HG03571 (cell line): ENCODE measurements at regions not wholly inside any gene's neighbourhood (a gene's known extent, or its start where the extent isn't known, plus 50 kb on each side); places are given as distances from the start of the nearest gene placed in this dataset.

Experiments
- ATAC-seq: cut with Tn5 transposase; IDR thresholded peaks from one replicate; pipeline ENCODE4 v1.9.1; 2021; ENCODE audit not compliant: unreplicated experiment

DNA sequence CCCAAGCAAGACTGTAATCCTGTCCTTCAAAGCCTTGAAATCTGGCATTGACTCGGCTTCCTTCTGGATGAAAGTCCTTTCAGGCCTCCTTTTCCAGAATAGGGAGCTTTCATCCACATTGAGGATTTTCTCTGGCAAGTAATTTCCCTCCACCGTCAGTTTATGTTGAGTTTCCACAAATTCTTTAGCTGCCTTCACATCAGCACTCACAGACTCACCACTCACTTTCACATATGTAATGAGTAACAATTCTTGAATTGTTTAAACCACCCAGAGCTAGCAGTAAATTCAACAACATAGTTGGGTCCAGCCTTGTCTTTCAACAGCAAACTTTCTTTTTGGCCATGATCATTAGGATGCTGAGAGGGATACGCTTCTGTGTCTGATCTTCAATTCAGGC, 84.3 kb upstream of the PRDM11 start:
- ATAC-seq, result no peak

DNA sequence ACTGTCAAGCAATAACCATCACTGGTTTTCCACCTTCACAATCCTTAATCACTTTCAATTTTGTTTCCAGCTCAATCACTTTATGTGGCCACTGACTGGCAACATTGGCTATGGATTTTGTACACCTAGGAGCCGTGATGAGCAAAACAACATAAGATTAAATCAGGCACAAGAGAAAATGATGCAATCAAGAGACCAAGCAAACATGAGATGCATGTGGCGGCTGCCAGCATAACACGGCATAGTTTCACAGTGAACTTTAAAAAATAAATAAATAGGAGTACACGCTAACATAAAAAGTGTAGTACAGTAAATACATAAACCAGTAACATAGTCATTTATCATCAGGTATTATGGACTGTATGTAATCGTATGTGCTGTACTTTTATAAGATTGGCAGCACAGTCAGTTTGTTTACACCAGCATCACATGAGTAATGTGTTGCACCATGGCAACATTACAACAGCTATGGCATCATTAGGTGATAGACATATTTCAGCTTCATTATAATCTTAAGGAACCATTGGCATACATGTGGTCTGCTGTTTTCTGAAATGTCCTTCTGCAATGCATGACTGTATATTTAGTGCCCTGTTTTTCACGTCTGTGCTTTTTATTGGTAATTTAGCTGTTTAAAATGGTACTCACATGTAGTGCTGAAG, 83.3 kb upstream of the PRDM11 start:
- ATAC-seq, result no peak

DNA sequence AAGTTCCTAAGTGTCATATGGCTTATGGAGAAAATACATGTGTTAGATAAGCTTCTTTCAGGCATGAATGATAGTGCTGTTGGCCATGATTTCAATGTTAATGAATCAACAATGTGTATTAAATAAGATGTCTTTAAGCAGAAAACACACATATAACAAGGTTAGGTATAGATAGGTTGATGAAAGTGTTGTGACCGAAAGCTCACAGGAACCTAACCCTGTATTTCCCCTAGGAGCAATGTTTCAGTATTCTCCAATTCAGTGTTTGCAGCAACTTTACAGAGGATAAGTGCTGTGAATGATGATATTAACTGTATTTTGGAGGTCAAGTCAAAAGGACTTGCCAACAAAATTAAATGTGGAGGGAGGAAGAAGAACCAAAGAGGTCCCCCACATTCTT, 82.8 kb upstream of the PRDM11 start:
- ATAC-seq, result no peak

GRCh38 chr11:45067966-45068365, 78.5 kb upstream of the PRDM11 start:
- no peak for ATAC-seq

- ATAC-seq, result no peak
Measured at GRCh38 chr11:45071232-45071631, 75.2 kb upstream of the PRDM11 start.

GRCh38 chr11:45073685-45074141, 72.7 kb upstream of the PRDM11 start:
- no peak for ATAC-seq

GRCh38 chr11:45075519-45075918, 70.9 kb upstream of the PRDM11 start:
- ATAC-seq, result no peak

DNA sequence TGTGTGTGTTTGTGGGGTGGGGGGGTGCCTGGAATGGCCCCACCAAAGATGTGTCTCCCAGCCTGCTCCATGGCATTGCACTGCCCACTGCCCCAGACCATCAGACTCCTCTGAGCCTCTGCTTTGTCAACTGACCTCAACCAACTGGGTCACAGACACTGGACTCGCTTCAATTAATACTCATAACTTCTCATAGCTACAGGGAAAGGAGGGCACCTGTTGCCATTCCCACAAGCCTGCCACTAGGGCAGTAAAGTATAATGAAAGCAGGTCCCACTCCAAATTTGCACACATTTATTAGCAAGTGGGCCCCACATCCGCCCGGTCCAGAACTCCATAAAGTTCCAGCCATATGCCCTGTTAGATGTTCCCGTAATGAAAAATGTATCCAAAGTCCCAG, 70.5 kb upstream of the PRDM11 start:
- no peak for ATAC-seq

- no peak for ATAC-seq
Measured at GRCh38 chr11:45076761-45077160, 69.7 kb upstream of the PRDM11 start.

DNA sequence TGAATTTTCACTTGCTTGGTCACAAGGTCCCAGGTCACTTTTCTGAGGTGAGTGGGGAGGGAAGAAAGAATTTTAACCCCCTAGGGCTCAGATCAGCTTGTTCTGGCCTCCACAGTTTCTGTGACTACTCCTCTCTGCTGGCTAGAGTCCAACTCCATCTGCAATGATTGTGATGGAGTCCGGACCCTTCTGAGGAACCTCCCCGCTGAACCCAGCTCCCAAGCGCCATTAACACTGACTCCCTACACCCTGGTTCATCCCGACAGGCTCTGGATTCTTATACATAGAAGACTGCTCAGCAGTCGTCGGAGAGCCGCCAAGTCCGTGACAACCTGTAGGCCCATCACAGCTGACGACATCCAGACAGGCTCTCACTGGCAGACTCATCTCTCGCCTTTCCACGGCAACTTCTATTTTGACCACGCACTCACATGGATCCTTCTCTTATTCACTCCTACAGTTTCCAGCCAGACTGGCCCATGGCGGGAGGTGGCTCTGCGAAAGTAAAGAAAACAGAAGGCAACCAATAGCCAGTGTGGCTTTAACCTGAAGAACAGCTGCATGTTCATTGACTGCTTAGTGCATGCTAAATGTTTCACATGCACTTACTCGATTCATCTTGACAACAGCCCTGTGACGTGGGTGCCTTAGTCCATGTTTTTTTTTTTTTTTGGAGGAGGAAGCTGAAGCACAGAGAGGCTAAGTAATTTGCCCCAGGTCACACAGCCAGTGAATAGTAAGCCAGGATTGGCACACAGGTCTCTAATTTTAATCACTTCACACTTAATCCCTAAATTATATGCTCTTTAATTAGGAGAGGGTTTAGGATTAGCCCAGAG, 68.0 kb upstream of the PRDM11 start:
- ATAC-seq, result no peak

DNA sequence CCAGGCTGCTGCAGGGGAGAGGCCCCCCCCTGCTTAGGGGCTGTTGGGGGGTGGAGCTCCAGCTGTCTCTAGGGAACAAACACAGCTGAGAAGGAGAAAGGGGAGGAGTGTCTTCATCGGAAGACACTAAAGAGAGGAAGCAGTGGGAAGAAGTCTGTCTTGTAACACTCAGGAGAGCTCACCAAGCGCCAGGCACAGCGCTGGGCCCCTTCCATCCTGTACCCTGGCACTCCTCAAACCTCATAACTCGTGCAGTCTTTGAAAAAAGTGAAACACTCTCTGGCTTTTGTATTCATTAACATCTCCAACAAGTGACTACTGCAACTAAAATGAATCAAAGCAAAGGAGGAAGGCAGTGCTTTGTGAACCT, 67.4 kb upstream of the PRDM11 start:
- no peak for ATAC-seq

DNA sequence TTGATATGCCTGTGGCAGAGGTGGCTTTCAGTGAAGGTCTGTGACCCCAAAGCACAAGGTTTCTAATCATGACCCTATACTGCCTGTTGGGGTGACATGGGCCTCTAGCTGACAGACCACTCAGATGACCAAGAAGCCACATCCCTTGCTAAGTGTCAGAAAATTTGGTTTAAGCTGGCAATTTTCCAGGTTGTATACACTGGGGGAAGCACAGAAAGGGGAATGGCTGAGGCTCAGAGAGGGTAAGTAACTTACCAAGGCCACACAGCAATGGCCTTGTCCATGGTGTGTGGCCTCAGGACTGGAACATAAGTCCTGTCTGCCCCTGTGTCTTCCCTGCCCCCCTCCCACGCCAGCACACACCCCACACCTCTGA, 66.9 kb upstream of the PRDM11 start:
- no peak for ATAC-seq

GRCh38 chr11:45079943-45080719, 66.3 kb upstream of the PRDM11 start:
- peak; percentile 68 for ATAC-seq

- ATAC-seq, result no peak
Measured at GRCh38 chr11:45082744-45083543, 63.5 kb upstream of the PRDM11 start.

- no peak for ATAC-seq
Measured at GRCh38 chr11:45083544-45084087, 62.8 kb upstream of the PRDM11 start.

DNA sequence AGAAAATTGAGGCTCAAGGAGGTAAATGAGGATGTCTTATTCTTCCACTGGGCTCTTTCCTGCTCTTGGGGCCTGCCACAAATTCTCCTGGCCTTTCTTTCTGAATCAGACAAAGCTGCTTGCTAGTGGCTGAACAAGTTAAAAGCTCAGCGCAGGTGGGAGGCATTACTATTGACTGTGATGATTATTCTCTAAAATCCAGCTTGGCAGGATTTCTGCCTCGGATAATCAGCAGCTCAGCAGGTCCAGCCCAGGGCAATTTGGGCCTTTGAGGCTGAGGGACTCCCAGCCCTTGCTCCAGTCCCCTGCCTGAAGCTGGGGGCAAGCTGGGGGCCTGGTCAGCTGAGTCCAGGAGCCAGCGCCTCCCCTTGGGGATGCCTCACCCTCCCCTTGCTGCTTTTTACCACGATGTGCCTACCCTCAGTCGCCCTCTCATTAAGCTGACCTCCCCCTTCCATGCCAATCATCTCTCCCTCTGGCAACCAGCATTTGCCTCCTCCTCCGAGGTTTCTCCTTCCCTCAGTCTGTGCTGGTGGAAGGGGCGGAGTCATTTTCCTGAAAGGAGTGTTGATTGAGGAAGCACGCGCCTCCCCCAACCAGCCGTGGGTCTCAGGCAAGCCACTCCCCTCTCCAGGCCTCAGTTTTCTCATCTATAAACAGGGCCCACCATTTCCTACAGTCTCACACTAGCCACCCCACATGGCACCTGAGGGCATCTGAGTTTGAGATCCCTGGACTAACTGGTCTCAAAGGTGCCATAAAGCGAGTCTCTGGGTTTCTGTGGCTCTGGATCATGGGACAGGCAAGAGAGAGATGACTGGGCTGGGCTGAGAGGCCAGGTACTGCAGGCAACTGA, 60.6 kb upstream of the PRDM11 start:
- no peak for ATAC-seq

- ATAC-seq, result no peak
Measured at GRCh38 chr11:45086526-45086925, 59.9 kb upstream of the PRDM11 start.

GRCh38 chr11:45087086-45087899, 59.1 kb upstream of the PRDM11 start:
- no peak for ATAC-seq

DNA sequence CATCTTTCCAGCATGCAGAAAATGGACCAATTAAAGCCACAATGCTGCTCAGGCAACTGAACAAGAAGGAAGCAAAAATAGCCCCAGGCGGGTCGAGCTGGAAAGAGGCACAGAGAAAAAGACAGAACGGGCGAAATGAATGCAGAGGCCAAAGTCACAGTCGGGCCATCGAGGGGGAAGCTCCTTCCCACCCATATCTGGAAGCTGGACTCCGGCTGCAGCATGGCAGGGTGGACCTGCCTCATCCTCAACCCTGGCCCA, 58.6 kb upstream of the PRDM11 start:
- no peak for ATAC-seq
